NCI-H187 treated with DMSO at 0.1 percent for 48 hours (cell line): ENCODE measurements at regions not wholly inside any gene's neighbourhood (a gene's known extent, or its start where the extent isn't known, plus 50 kb on each side); places are given as distances from the start of the nearest gene placed in this dataset.

ENCODE experiments used
- DNase-seq: peaks from one replicate; lab custom pipeline; 2025; lab: John Stamatoyannopoulos, UW

DNA sequence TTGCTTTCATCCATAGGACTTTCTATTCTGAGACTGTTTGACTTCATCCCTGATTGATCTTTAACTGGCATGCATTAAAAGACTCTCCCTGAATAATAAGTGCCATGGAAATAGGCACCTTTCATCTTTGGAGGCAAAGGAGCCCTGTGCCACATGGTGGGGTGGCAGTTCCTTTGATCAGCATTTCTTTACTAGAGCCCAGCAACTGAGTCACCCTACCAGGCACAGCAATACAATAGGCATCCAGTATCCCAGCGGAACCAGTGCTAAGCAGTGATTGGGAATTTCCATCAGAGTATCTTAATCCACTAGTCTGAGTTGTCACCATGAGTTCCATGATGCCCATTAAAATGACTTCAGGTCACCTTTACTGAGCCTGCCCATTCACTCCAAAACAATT is 476.1 kb upstream of the MPDZ start:
- DNase-seq: no peak

DNA sequence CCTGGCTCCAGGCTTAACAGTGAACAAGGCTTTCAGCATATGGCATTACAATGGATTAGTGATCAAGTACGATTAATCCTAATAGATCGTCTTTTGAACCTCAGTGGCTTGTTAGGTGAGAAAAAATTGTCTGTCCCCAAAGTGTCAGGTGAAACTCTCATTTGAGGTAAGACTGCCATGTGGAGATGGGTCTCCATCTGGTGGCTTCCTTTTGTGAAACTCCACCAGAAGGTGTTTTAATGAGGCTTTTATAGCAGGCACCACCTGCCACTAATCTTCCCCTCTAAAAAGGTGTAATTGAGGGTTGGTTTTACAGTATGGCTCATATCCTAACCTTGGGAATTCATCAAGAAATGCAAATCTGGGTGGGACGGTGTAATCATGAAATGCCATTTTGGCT is 471.1 kb upstream of the MPDZ start:
- no peak for DNase-seq

DNA sequence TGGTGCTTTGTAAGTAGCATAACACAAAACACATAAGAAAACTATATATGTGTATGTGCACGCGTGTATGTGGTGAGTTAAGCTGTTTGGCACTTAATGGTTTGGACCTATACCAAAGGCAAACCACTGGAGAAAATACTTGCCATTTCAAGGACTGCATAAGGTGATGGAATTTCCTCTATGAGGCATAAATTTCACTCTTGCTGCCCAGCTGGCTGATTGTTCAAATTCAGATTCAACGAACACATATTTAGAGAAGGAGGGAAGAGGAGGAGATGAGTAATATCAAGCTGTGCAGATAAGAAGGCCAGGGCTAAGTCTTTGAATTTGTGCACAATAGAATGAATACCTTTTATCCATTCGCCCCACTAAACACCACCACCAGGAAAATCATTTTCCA is 470.6 kb upstream of the MPDZ start:
- DNase-seq: no peak

DNA sequence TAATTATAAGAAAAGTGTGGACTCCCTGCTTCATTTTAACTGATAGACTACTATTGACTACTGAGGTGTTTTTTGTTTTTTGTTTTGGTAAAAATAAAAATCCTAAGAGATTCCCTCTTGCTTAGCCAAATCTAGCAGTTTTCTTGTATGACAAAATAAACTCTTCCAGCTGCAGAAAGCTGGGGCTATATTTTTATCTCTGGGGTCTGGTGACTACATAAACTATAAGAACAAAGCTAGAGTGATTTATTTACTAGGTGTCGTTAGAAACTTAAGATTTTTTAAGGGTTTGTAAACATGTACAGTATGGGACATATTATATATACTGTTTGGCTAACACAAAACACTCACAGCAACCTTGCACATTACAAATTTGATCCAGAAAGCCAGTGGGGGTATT is 467.4 kb upstream of the MPDZ start:
- no peak for DNase-seq

DNA sequence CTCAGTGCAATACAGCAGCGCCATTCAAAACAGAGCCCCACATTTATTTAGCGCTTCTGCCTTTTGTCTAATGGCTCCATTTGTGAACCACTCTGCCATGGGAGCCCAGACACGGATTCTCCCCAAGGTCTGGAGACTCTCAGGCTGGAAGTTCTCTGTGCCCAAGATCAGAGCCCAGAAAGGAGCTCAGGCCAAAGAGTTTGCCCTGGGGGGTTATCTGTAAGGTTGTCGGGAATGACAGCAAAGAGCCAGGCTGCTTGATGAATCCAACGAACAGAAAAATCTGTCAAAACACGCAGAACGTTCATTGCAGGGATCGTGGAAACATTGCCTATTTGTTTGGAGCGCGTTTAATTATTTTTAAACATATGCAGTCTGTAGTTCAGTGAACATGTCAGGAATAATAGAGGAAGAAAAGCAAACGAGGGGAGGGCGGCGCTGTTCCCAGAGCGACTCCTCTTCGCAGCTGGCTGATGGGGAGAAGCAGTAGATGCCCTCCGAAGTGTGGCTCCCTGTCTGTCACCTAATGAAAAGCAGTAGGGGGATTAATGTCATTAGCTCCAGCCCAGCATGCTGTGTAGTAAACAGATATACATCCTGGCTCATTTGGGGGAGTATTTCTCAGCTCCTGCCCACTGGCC is 464.9 kb upstream of the MPDZ start:
- DNase-seq: no peak

DNA sequence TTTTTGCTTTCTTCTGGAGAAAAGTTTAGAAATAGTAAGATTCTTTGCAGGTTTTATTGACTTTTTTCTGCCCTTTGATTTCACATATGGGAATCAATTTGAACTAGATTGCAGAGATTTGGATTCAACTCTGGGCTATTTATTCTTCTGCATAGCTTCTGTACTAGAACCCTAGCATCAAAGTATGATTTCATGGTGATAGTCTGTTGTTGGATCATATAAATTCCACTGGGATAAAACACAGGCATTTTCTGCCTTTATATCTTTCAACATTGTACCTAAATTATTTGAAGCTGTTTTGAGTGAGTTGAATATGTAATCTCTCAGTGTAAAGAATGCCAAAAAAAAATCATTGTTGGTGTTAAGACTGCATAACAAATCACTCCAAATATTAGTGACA is 458.4 kb upstream of the MPDZ start:
- no peak for DNase-seq

DNA sequence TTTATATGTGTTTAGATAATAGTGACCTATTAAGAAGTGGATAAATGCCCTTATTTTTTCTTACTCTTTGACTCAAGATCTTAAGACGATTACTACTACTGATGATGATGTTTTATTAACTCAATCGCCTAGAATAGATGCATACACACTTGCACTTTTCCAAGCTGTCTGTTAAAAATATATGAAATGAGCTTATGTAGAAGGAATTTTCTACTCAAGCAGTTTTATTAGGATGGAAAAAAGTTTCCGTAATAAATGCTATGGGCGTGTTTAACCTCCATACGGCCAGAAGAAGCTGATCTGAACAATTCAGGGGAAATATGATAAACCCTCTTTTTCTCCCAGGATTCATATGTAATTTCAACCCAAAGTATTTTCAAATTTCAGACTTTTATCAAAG is 455.7 kb upstream of the MPDZ start:
- DNase-seq: no peak

DNA sequence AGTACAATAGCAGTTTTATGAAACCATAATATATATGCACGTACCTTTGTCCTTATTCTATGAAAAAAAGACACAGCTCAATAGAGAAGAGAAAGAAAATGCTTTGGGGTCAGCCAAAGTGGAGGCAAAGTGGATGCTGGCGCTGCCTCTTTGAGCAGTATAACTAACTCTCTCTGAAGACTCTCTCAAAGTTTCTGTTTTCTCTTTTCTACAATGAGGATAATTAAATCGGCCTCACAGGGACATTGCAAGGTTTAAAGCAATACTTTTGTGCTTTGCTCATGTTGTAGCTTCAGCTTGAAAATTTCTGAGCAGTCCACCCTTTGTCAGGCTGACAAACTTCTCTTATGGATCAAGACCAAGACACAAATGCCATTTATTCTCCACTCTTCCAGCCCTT is 455.1 kb upstream of the MPDZ start:
- no peak for DNase-seq

DNA sequence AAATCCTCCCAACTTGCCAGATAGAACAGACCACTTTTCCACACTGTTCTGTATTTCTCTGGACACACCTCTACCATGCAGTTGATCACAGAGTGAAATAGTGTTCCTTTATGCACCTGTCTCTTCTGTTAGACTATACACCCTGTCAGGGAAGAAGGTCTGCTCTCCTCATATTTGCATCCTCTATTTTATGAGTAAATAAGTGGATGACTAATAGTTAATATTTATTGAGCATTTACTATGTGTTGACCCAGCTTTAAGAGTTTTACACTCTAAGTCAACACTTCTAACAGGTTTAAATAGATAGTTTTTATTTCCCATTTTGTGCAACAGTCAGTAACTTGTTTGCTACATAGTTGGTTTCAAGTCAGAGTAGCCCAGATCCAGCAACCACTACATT is 452.8 kb upstream of the MPDZ start:
- DNase-seq: no peak

DNA sequence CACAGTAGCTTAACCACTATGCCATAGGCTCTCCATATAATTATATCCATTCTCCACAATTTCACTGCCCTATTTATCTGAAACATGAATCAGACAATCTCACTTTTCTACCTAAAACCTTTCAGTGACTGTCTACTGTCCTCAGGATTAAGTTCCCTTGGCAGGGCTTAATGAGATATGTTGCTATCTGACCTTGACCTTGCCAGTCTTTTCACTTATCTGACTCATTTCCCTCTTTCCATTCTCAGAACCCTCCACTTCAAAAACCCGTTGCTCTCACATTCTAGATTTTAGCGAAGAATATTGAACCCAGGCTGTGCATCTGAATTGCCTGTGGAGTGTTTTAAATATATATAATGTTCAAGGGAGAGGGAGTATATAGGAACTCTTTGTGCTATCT is 452.1 kb upstream of the MPDZ start:
- no peak for DNase-seq

DNA sequence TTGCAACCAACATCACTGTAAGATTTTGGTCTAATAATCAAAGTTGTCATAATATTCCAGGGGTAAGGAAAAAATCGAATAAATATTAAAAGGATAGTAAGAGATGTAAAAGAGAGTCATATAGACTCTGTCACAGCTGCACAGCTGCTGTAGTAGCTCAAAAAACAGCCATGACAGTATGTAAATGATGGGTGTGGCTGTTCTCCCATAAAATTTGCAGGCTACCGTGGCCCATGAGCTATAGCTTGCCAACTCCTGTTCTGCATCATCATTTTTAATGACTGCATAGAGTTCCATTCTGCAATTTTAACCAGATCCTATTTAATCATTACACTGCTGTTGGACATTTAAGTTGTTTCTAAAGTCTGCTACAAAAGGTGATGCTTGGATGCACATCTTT is 450.5 kb upstream of the MPDZ start:
- no peak for DNase-seq

DNA sequence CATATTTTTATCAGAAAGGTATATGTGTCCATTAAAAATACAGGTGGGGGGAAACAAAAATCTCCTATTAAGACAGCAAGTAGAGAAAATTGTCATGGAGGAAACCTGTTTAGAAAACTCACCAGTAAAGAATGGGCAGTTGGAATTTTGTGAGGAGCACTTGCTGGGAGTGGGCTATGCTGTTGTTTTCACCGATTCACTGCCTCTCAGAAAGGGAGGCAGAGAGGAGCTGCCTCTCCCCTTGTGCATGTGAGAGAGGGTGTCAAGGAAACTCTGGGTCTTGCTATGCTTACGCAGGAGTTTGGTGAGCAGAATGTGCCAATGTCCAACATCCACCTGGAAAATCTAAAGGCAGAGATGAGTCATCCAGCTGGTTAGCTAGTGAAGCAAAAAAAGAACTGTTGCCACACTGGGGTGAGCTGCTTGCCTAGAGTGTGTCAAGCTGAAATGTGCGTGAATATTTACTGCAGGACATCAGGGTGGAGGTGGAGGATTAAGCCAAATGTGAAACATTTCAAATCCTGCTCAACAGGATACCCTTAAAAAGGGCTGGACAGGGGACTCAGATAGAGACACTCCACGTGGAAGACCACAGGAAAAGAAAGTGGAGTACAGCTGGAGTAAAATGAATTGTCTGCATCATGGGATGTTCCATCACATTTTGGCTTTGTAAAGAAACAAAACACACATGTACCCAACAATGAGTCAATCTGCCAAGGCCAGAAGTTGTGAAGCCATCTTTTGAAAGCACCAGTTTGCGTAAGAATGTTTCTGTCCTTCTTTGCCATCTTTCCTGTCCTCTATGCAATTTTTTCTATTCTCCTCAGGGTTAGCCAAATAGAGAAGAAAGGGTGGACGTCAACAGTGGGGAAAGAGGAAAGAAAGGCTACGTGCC is 449.7 kb upstream of the MPDZ start:
- DNase-seq: no peak

DNA sequence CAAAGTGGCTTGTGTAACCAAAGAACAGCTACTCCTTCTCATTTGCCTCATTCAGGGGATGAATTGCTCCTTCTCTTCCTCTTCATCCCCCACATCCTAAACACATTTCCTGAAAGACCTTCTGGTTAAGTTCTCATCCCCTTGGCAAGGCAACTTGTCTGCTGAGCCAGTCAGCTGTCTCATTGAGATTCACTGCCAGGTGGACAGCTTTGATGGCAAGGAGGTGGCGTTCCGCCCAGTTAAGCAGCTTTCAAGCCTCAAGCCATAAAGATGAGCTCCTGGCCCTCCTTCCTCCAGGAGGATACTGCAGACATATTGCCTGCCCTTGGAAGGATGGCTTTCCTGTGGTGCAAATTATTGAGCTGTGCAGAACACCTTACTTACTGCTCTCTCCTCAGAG is 448.6 kb upstream of the MPDZ start:
- DNase-seq: peak; percentile 10

DNA sequence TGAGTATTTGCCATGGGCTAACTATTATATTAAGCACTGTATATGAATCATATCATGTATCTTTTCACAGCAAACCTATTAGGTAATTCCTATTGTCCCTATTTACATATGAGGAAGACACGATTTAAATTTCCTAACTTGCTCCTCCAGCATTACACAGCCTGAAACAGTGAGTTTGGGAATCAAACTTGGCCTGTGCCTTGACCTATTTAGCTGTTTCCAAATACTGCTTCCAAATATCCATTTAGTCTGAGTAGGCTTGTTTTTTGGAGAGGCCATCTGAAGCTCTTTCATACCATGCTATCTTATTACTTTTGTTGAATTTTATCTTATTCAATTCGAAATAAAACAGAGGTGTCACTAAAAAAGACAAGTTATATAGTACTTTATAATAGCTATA is 447.3 kb upstream of the MPDZ start:
- DNase-seq: no peak

DNA sequence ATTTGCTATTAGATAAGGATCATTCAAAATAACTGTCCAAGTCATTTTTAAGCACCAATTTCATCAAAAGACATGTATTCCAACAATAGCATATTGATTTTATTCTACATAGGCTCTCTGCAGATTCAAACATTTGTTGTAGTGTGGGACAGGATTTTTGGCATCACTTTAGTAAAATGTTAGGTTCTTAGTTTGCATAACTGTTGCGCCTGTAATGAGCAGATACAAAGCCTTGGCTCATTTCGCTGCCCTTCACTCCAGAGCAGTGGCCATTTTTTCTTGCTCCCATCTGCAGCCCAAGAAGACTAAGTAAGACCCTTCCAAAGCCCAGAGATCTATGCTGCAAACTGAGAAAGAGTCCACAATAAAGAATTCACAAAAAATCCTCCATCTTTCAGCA is 446.0 kb upstream of the MPDZ start:
- no peak for DNase-seq

DNA sequence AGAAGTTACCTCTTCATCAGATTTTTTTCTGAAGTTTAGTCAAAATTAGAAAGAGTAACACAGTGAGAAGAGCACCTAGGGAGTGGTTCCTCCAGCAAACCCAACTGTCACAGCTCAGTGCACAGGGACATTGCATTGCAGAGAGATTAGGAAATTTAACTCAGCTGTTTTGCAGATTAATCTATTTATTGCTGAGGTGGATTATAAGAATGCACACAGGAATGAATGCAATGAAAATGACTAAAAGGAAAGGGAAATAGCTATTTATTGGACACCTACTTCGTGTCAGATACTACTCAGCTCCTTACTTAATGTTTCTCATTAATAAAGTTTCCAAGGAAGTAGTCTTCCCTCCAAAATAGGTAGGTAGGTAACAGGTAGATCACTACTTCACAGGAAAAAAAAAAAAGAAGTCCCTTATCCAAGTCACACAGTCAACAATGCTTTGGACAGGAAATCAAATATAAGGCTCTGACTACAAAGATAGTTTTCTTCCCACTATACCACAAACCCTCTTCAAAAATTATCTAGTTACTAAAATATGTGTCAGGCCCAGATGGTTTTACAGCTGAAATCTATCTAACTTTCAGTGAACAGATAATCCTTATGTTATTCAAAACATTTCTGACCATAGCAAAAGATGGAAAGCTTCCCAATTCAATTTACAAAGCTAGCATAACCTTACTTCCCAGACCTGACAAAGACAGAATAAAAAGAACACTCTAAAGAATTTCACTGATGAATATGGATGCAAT is 442.2 kb upstream of the MPDZ start:
- DNase-seq: no peak

DNA sequence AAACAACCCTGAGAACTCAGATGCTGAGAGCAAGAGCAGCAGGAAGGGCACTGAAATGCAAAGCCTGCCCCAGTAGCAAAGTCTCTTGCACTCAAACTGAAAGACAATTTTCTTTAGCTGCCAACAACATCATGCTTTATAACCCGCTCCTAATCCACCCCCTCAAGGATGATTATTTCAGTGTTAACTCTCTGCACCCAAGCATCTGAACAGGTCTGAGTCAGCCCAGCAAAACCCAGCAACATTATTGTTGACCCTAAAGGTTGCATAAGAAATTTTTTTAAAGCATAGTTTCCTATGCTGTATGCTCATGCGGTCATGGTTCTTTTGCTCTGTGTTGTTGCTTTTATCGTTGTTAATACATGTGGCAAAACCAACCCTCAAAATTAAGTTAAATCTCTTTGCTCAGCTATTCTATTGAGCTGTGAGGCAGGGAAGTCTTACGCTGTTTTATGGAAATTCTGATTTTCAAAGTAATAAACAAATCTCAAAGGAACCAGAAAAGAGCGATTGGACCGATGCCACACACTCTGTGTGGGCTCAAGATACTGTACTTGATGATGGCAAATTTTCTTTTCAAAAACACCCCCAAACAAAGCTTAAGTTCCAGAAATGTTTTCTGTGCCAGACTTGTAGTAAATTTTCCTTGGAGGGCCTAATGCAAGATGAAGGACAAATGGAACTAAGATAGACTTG is 440.6 kb upstream of the MPDZ start:
- no peak for DNase-seq

DNA sequence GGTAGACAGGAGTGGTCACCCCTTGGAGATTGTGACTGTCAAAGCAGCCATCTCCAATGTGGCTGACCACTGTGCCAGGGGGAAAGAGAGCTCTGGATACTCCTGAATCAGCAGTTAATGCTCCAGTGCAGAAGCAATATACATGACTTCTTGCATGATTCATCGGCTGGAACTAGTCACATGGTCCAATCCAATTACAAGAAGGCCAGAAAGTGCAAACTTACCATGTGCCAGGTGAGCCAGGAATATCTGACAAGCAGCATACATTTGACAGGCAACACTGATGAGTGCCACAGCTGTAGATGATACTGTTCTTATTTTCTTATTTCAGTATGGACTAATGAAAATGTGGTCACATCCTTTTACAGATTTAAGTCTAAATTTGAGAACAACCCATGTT is 440.0 kb upstream of the MPDZ start:
- DNase-seq: no peak

DNA sequence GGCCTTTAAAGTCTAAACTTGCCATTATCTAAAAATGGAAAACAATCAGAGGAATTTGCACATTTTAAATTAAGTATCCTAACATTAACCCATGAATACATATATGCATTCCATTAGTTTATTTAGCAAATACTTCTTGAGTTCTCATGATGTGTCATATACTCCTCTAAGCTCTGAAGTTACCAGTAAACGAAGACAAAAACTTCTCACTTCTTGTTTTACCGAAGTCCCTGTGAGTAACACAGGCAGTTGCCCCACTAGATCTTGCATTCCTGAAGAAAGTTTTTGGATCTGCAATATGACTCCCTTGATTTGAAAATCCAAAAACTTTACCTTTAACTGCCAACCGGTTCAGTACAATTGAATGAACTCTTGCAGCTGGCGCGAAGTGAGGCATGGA is 439.0 kb upstream of the MPDZ start:
- DNase-seq: no peak

DNA sequence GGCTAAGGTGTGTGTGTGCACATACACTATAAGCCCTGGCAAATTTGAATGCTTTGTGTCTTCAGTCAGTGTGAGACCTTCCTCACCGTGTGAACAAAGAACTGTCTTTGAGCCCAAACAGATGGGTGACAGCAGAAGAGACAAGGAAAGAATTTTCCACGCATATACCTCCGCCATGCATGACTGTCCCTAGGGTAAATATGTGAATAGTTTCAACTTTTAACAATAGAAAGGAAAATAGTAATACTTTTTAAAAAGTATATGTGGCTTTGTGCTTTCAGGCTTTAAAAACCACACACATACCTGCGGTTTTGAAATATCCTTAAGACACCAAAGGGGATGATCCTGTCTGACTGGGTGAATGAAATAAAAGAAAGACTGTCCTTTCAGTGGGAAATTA is 438.6 kb upstream of the MPDZ start:
- DNase-seq: no peak

DNA sequence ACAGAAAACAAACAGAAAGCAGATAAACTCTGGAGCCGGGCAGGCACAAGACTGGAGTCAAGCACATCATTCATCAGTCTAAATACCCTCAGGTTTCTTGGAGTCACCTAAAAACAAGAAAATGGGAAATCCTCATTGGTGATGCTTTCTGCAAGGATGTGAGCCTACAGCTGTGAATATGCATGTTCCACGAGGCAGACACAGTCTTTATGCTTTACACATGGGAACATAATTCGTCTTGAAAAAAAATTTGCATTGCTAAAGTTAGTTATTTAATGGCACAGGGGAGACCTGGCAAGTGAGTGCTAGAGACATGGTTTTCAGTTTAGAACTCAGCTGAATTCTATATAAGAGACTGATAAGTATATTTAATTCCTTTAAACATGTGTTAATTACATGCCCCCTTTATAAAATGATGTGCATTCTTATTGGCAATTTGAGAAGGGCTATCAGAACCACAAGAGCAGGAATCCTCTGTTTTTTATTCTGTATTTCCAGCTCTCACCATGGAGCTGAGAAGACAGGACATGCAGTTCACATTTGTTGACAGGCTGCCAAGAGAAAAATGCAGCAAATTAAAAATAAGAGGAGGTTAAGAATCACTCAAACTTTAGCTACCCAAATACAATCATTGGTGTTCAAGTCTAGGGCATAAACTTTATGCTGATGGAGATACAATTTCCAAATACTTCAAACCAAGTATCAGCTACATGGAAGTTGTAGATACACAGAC is 438.0 kb upstream of the MPDZ start:
- no peak for DNase-seq
